ENCODE measurements at regions not wholly inside any gene's neighbourhood (a gene's known extent, or its start where the extent isn't known, plus 50 kb on each side); places are given as distances from the start of the nearest gene placed in this dataset.
"Not testable (repeated sequence)": the region's sequence is repeated elsewhere in the genome, so short reads cannot be mapped to it uniquely, and the experiment has no call there.

GRCh38 chr10:43846968-43847367 is 198.3 kb upstream of the ZNF32 start:
- no peak for DNase-seq

GRCh38 chr10:43846187-43846680 is 197.6 kb upstream of the ZNF32 start:
- DNase-seq: no peak

- DNase-seq: no peak
Measured at GRCh38 chr10:43845121-43845520, 196.4 kb upstream of the ZNF32 start.

GRCh38 chr10:43844221-43844620 is 195.5 kb upstream of the ZNF32 start:
- DNase-seq: no peak

- DNase-seq: peak; percentile 97
Measured at GRCh38 chr10:43843321-43844101, 194.8 kb upstream of the ZNF32 start.

GRCh38 chr10:43842496-43842895 is 193.8 kb upstream of the ZNF32 start:
- no peak for DNase-seq

GRCh38 chr10:43842072-43842471 is 193.4 kb upstream of the ZNF32 start:
- no peak for DNase-seq

- DNase-seq: no peak
Measured at GRCh38 chr10:43839973-43840372, 191.3 kb upstream of the ZNF32 start.

- not testable (repeated sequence) for DNase-seq
Measured at GRCh38 chr10:43834751-43835150, 186.1 kb upstream of the ZNF32 start.

- no peak for DNase-seq
Measured at GRCh38 chr10:43827853-43828252, 179.2 kb upstream of the ZNF32 start.

- no peak for DNase-seq
Measured at GRCh38 chr10:43825984-43826383, 177.3 kb upstream of the ZNF32 start.

GRCh38 chr10:43825421-43825820 is 176.7 kb upstream of the ZNF32 start:
- DNase-seq: no peak

- no peak for DNase-seq
Measured at GRCh38 chr10:43824934-43825333, 176.3 kb upstream of the ZNF32 start.

GRCh38 chr10:43822631-43823580 is 174.2 kb upstream of the ZNF32 start:
- peak; percentile 90 for DNase-seq

GRCh38 chr10:43821103-43821502 is 172.4 kb upstream of the ZNF32 start:
- DNase-seq: no peak

- DNase-seq: no peak
Measured at GRCh38 chr10:43820663-43821062, 172.0 kb upstream of the ZNF32 start.

GRCh38 chr10:43819464-43820230 is 171.0 kb upstream of the ZNF32 start:
- DNase-seq: no peak

GRCh38 chr10:43818687-43819086 is 170.0 kb upstream of the ZNF32 start:
- no peak for DNase-seq

GRCh38 chr10:43817368-43817767 is 168.7 kb upstream of the ZNF32 start:
- DNase-seq: no peak

GRCh38 chr10:43816351-43817321 is 168.0 kb upstream of the ZNF32 start:
- peak; percentile 76 for DNase-seq

Data from skin of body (tissue), 1 donor.